ENCODE measurements at regions not wholly inside any gene's neighbourhood (a gene's known extent, or its start where the extent isn't known, plus 50 kb on each side); places are given as distances from the start of the nearest gene placed in this dataset.

DNA sequence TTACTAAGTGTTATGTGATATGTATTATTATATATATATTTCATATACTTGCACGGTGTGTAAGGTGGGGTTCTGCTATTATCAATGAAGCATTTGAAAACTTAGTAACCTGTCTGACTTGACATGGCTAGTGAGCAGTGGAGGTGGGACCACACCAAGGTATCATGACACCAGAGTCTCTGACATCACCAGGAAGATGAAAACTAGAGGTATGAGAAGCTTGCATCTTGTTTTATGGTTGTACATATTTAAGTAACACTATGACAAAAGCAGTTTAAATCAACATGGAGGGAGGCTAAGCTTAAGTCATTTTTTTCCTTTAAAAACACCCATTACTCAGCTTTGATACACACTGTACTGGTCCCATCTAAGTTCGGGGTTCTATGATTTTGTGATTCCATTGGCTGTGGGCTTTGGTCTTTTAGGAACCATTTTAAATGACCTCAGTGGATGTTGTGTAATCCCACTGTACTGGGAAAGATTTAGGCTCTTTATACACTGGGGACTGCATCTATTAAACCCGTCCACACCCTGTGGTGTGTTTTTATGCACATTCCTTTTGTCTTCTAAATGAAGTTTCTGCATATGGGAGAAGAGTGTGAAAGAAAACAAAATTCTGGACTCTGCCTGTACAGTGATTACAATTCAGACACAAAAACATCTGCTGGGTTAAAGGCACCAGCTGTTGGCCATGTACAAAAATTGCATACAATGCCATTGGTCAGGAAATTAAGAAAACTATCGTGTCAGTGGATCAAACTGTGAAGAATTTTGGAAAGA is 570.6 kb downstream of the SPRY1 start:
- TF ChIP-seq, protein P1, sequence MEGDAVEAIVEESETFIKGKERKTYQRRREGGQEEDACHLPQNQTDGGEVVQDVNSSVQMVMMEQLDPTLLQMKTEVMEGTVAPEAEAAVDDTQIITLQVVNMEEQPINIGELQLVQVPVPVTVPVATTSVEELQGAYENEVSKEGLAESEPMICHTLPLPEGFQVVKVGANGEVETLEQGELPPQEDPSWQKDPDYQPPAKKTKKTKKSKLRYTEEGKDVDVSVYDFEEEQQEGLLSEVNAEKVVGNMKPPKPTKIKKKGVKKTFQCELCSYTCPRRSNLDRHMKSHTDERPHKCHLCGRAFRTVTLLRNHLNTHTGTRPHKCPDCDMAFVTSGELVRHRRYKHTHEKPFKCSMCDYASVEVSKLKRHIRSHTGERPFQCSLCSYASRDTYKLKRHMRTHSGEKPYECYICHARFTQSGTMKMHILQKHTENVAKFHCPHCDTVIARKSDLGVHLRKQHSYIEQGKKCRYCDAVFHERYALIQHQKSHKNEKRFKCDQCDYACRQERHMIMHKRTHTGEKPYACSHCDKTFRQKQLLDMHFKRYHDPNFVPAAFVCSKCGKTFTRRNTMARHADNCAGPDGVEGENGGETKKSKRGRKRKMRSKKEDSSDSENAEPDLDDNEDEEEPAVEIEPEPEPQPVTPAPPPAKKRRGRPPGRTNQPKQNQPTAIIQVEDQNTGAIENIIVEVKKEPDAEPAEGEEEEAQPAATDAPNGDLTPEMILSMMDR (IDR thresholded peaks at IDR 0.05; ENCODE audit: low read depth, low read length, poor library complexity, severe bottlenecking) = no peak
- no peak for TF ChIP-seq EZH2phosphoT487 (IDR thresholded peaks at IDR 0.05; ENCODE audit: borderline replicate concordance, low read length)

All from DOHH2 (cell line).